SU-DHL-6 (cell line): ENCODE measurements at regions not wholly inside any gene's neighbourhood (a gene's known extent, or its start where the extent isn't known, plus 50 kb on each side); places are given as distances from the start of the nearest gene placed in this dataset.

Experiments used
- H2AFZ ChIP-seq: fragments of 200-600 bp; sonication (generic); 2 replicates; pipeline ENCODE4 v1.6.1; 2014; ENCODE audit warnings: low read depth, mild to moderate bottlenecking, moderate library complexity, mixed read lengths, antibody characterized with exemption, low read length; ENCODE audit not compliant: severe bottlenecking
- H3F3A ChIP-seq: fragments of 200-600 bp; shearing (Covaris generic); 2 replicates; pipeline ENCODE4 v1.6.0; 2016; ENCODE audit warnings: antibody characterized with exemption, mild to moderate bottlenecking; ENCODE audit not compliant: insufficient read depth
- H3K27ac ChIP-seq: fragments of 200-600 bp; sonication (generic); 2 replicates; pipeline ENCODE4 v1.5.1; 2016; ENCODE audit warnings: low read depth, mild to moderate bottlenecking, low read length, moderate library complexity, mixed read lengths
- H3K27me3 ChIP-seq: fragments of 200-600 bp; sonication (generic), shearing (Covaris generic); 2 replicates; pipeline ENCODE4 v1.6.0; 2014; ENCODE audit warnings: mild to moderate bottlenecking, low read length
- H3K36me3 ChIP-seq: fragments of 200-600 bp; sonication (generic); 2 replicates; pipeline ENCODE4 v1.6.1; 2014; ENCODE audit warnings: mild to moderate bottlenecking, low read length, mixed read lengths
- H3K4me2 ChIP-seq: fragments of 300-600, 200-600 bp; shearing (Covaris generic), sonication (generic); 2 replicates; pipeline ENCODE4 v1.6.0; 2014; ENCODE audit warnings: low read length, low read depth, mild to moderate bottlenecking; ENCODE audit not compliant: poor library complexity, severe bottlenecking
- H3K4me3 ChIP-seq: fragments of 200-600 bp; sonication (generic); 2 replicates; pipeline ENCODE4 v1.5.1; 2014; ENCODE audit warnings: antibody characterized with exemption, low read length, mild to moderate bottlenecking, mixed read lengths; ENCODE audit not compliant: insufficient read depth, poor library complexity, severe bottlenecking
- H3K79me2 ChIP-seq: fragments of 200-600 bp; sonication (generic); 2 replicates; pipeline ENCODE4 v1.6.1; 2014; ENCODE audit warnings: mild to moderate bottlenecking, low read length, moderate library complexity; ENCODE audit not compliant: insufficient read depth
- H3K9ac ChIP-seq: fragments of 200-600 bp; sonication (generic); 2 replicates; pipeline ENCODE4 v1.7.0; 2014; ENCODE audit warnings: mild to moderate bottlenecking, low read length
- H3K9me2 ChIP-seq: fragments of 200-600 bp; sonication (generic); replicated peaks from 2 replicates; pipeline ENCODE4 v1.6.1; 2014; ENCODE audit warnings: low read length; ENCODE audit not compliant: insufficient read depth
- H3K9me3 ChIP-seq: fragments of 200-600 bp; sonication (generic); 2 replicates; pipeline ENCODE4 v1.6.1; 2014; ENCODE audit warnings: low read length, mixed read lengths; ENCODE audit not compliant: insufficient read depth
- H4K20me1 ChIP-seq: fragments of 200-600 bp; sonication (generic); 2 replicates; pipeline ENCODE4 v1.6.1; 2014; ENCODE audit warnings: low read depth, mild to moderate bottlenecking, antibody characterized with exemption, low read length, moderate library complexity, mixed read lengths
- CTCF ChIP-seq: fragments of 200-600 bp; sonication (generic); IDR thresholded peaks from one replicate; pipeline ENCODE4 v1.5.1; 2017; ENCODE audit warnings: antibody characterized with exemption, mild to moderate bottlenecking, low read length, moderate library complexity; ENCODE audit not compliant: insufficient read depth, poor library complexity, severe bottlenecking
- EZH2phosphoT487 ChIP-seq: fragments of 200-600 bp; sonication (generic), shearing (Covaris generic); conservative IDR thresholded peaks from 2 replicates; pipeline ENCODE4 v1.6.1; 2018; ENCODE audit warnings: mild to moderate bottlenecking, antibody characterized with exemption, low read length, moderate library complexity, mixed read lengths

- Histone ChIP-seq H3K9me3 (no peaks in the 10 kb centered on the region), H2AFZ (no peak overlapping the region), H4K20me1 (no peaks in the 10 kb centered on the region), H3K4me3 (no peak overlapping the region), H3K79me2 (no peaks in the 10 kb centered on the region), H3K36me3 (no peaks in the 10 kb centered on the region), H3F3A (no peaks in the 10 kb centered on the region), H3K4me2 (no peak overlapping the region), H3K9ac (no peak overlapping the region), H3K27me3 (no peaks in the 10 kb centered on the region), H3K27ac (no peak overlapping the region), H3K9me2 (no peaks in the 10 kb centered on the region)
- TF ChIP-seq CTCF (no peak), EZH2phosphoT487 (no peak)
These were observed 76.6 kb upstream of the NR4A3 start for GRCh38 chr9:99745085-99745484.

- H2AFZ ChIP-seq, result no peak overlapping the region
- H3K4me3 ChIP-seq, result no peak overlapping the region
- H3K4me2 ChIP-seq, result no peak overlapping the region
- TF ChIP-seq CTCF, result no peak
- no peak for TF ChIP-seq EZH2phosphoT487
- no peaks in the 10 kb centered on the region for H4K20me1 ChIP-seq
- no peaks in the 10 kb centered on the region for H3K27me3 ChIP-seq
- no peak overlapping the region for H3K9ac ChIP-seq
- H3K9me3 ChIP-seq, result no peaks in the 10 kb centered on the region
- no peak overlapping the region for H3K27ac ChIP-seq
- no peaks in the 10 kb centered on the region for H3K36me3 ChIP-seq
- no peaks in the 10 kb centered on the region for H3F3A ChIP-seq
- H3K9me2 ChIP-seq, result no peaks in the 10 kb centered on the region
- no peaks in the 10 kb centered on the region for H3K79me2 ChIP-seq
These were observed 75.3 kb upstream of the NR4A3 start for GRCh38 chr9:99746406-99746805.

- no peaks in the 10 kb centered on the region for H3K79me2 ChIP-seq
- no peaks in the 10 kb centered on the region for H3K27me3 ChIP-seq
- no peak overlapping the region for H3K4me3 ChIP-seq
- H3K9me2 ChIP-seq, result no peaks in the 10 kb centered on the region
- H3K9me3 ChIP-seq, result no peaks in the 10 kb centered on the region
- H2AFZ ChIP-seq, result no peak overlapping the region
- no peak for TF ChIP-seq CTCF
- no peak for TF ChIP-seq EZH2phosphoT487
- H4K20me1 ChIP-seq, result no peaks in the 10 kb centered on the region
- no peak overlapping the region for H3K27ac ChIP-seq
- no peak overlapping the region for H3K9ac ChIP-seq
- no peaks in the 10 kb centered on the region for H3K36me3 ChIP-seq
- H3F3A ChIP-seq, result no peaks in the 10 kb centered on the region
- H3K4me2 ChIP-seq, result no peak overlapping the region
These were observed 73.4 kb upstream of the NR4A3 start for GRCh38 chr9:99748266-99748665.

GRCh38 chr9:99748676-99749075 lies 73.0 kb upstream of the NR4A3 start:
- no peaks in the 10 kb centered on the region for H3K27me3 ChIP-seq
- H4K20me1 ChIP-seq, result no peaks in the 10 kb centered on the region
- H3K9me3 ChIP-seq, result no peaks in the 10 kb centered on the region
- no peak overlapping the region for H3K27ac ChIP-seq
- no peak overlapping the region for H3K4me2 ChIP-seq
- H3K9ac ChIP-seq, result no peak overlapping the region
- no peaks in the 10 kb centered on the region for H3F3A ChIP-seq
- H3K9me2 ChIP-seq, result no peaks in the 10 kb centered on the region
- no peak overlapping the region for H3K4me3 ChIP-seq
- TF ChIP-seq CTCF (no peak), EZH2phosphoT487 (no peak)
- no peaks in the 10 kb centered on the region for H3K79me2 ChIP-seq
- H3K36me3 ChIP-seq, result no peaks in the 10 kb centered on the region
- H2AFZ ChIP-seq, result no peak overlapping the region
